ENCODE measurements at regions not wholly inside any gene's neighbourhood (a gene's known extent, or its start where the extent isn't known, plus 50 kb on each side); places are given as distances from the start of the nearest gene placed in this dataset.

- no peaks in the 10 kb centered on the region for H3K36me3 ChIP-seq
- DNase-seq, result no peak
- no peak overlapping the region for H3K27ac ChIP-seq
- no peak overlapping the region for H3K9ac ChIP-seq (ENCODE audit: low read depth in 2 of 2, low read length in 2 of 2)
- no peak for TF ChIP-seq CTCF (IDR thresholded peaks at IDR 0.05)
- intact Hi-C loops (cut with DNase I), result no loop called here
- no peak overlapping the region for H3K4me3 ChIP-seq
- H3K9me3 ChIP-seq, result no peaks in the 10 kb centered on the region
- no peaks in the 10 kb centered on the region for H3K4me1 ChIP-seq
- H3K27me3 ChIP-seq, result no peaks in the 10 kb centered on the region
These were observed 430.3 kb downstream of the XIRP2 start for GRCh38 chr2:167318581-167318980.

GRCh38 chr2:167310442-167310841, 422.2 kb downstream of the XIRP2 start:
- no peak for DNase-seq
- Histone ChIP-seq H3K4me1 (no peaks in the 10 kb centered on the region), H3K27ac (no peak overlapping the region), H3K36me3 (no peaks in the 10 kb centered on the region), H3K4me3 (no peak overlapping the region), H3K9me3 (no peaks in the 10 kb centered on the region), H3K27me3 (no peaks in the 10 kb centered on the region), H3K9ac (ENCODE audit: low read depth in 2 of 2, low read length in 2 of 2) (no peak overlapping the region)
- intact Hi-C loops (cut with DNase I), result no loop called here
- TF ChIP-seq CTCF (IDR thresholded peaks at IDR 0.05), result no peak
